ENCODE measurements at regions not wholly inside any gene's neighbourhood (a gene's known extent, or its start where the extent isn't known, plus 50 kb on each side); places are given as distances from the start of the nearest gene placed in this dataset.

DNA sequence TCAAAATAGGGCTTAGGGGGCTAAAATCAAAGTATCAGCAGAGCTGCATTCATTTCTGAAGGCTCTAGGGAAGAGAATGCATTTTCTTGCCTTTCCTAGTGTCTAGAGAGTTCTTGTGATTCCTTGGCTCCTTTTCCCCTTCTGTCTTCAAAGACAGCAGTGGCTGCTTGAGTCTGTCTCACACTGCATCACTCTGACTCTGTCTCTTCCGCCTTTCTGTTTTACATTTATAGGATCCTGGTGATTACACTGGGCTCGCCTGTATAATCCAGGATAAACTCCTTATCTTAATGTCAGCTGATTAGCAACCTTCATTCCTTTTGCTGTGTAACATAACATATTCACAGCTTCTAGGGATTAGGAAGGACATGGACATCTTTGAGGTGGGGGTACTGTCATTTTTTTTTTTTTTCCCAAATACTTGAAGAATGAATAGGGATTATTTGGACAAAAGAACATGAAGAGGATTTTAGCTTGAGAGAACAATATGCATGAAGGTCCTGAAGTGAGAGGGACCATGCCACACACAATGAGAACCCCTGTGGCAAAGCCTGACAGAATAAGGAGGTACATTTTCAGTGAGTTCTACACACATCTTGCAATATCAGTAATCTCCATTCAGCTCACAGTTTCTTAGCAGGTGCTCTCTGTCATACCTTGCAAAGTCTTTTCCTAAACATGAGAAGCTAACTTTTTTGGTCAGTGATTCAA, 267.6 kb downstream of the FAM170A start:
- Histone ChIP-seq H3K9me1 (ENCODE audit: control insufficient read depth, extremely low read depth, insufficient read depth, low read length) (no peaks in the 10 kb centered on the region), H3K27me3 (ENCODE audit: control insufficient read depth, extremely low read depth, insufficient read depth, low read length) (no peaks in the 10 kb centered on the region), H2AFZ (ENCODE audit: control insufficient read depth, low read length) (no peak overlapping the region), H3K9ac (ENCODE audit: control insufficient read depth, extremely low read depth, insufficient read depth, low read length) (no peak overlapping the region), H3K4me3 (ENCODE audit: control insufficient read depth in 2 of 3, extremely low read depth in 1 of 3, insufficient read depth in 2 of 3, low read depth in 1 of 3, low read length in 3 of 3) (no peak overlapping the region), H3K9me3 (ENCODE audit: control insufficient read depth, low read depth, low read length) (no peaks in the 10 kb centered on the region), H3K36me3 (ENCODE audit: control insufficient read depth in 2 of 2, extremely low read depth in 1 of 2, insufficient read depth in 2 of 2, low read length in 2 of 2) (no peaks in the 10 kb centered on the region), H3K27ac (ENCODE audit: control insufficient read depth, insufficient read depth, low read length) (no peak overlapping the region), H3K79me2 (ENCODE audit: control insufficient read depth, insufficient read depth, low read length) (no peaks in the 10 kb centered on the region), H3K4me2 (ENCODE audit: control insufficient read depth, extremely low read depth, insufficient read depth, low read depth, low read length) (no peak overlapping the region), H4K20me1 (ENCODE audit: control insufficient read depth, extremely low read depth, insufficient read depth, low read length) (no peaks in the 10 kb centered on the region), H3K4me1 (ENCODE audit: control insufficient read depth, extremely low read depth, insufficient read depth, low read length) (no peaks in the 10 kb centered on the region)
- DNase-seq (ENCODE audit: low read depth, low spot score) (no peak), FAIRE-seq (no peak)
- dilution Hi-C loops (cut with MboI; ENCODE audit: extremely low pct_ligation_motif_present, low sequenced_read_pairs) = no loop called here
- TF ChIP-seq CTCF (optimal IDR thresholded peaks at IDR 0.05 in 1 of 3, IDR thresholded peaks at IDR 0.05 in 1 of 3, conservative IDR thresholded peaks at IDR 0.05 in 1 of 3; ENCODE audit: extremely low read depth in 1 of 3, insufficient read depth in 2 of 3, low read length in 3 of 3) = no peak
- no peak for TF ChIP-seq EZH2 (IDR thresholded peaks at IDR 0.05; ENCODE audit: low read length)

- TF ChIP-seq CTCF (optimal IDR thresholded peaks at IDR 0.05 in 1 of 3, IDR thresholded peaks at IDR 0.05 in 1 of 3, conservative IDR thresholded peaks at IDR 0.05 in 1 of 3; ENCODE audit: extremely low read depth in 1 of 3, insufficient read depth in 2 of 3, low read length in 3 of 3) (no peak), EZH2 (IDR thresholded peaks at IDR 0.05; ENCODE audit: low read length) (no peak)
- no peaks in the 10 kb centered on the region for H3K36me3 ChIP-seq (ENCODE audit: control insufficient read depth in 2 of 2, extremely low read depth in 1 of 2, insufficient read depth in 2 of 2, low read length in 2 of 2)
- no peaks in the 10 kb centered on the region for H3K9me1 ChIP-seq (ENCODE audit: control insufficient read depth, extremely low read depth, insufficient read depth, low read length)
- H3K4me3 ChIP-seq (ENCODE audit: control insufficient read depth in 2 of 3, extremely low read depth in 1 of 3, insufficient read depth in 2 of 3, low read depth in 1 of 3, low read length in 3 of 3) = no peak overlapping the region
- H3K27ac ChIP-seq (ENCODE audit: control insufficient read depth, insufficient read depth, low read length) = no peak overlapping the region
- no peak overlapping the region for H3K4me2 ChIP-seq (ENCODE audit: control insufficient read depth, extremely low read depth, insufficient read depth, low read depth, low read length)
- dilution Hi-C loops (cut with MboI; ENCODE audit: extremely low pct_ligation_motif_present, low sequenced_read_pairs) = no loop called here
- no peak for FAIRE-seq
- no peaks in the 10 kb centered on the region for H3K4me1 ChIP-seq (ENCODE audit: control insufficient read depth, extremely low read depth, insufficient read depth, low read length)
- no peak overlapping the region for H3K9ac ChIP-seq (ENCODE audit: control insufficient read depth, extremely low read depth, insufficient read depth, low read length)
- DNase-seq (ENCODE audit: low read depth, low spot score) = no peak
- no peaks in the 10 kb centered on the region for H4K20me1 ChIP-seq (ENCODE audit: control insufficient read depth, extremely low read depth, insufficient read depth, low read length)
- H3K9me3 ChIP-seq (ENCODE audit: control insufficient read depth, low read depth, low read length) = no peaks in the 10 kb centered on the region
- no peaks in the 10 kb centered on the region for H3K27me3 ChIP-seq (ENCODE audit: control insufficient read depth, extremely low read depth, insufficient read depth, low read length)
- no peak overlapping the region for H2AFZ ChIP-seq (ENCODE audit: control insufficient read depth, low read length)
- H3K79me2 ChIP-seq (ENCODE audit: control insufficient read depth, insufficient read depth, low read length) = no peaks in the 10 kb centered on the region
Measured at GRCh38 chr5:119897537-119898370, 268.4 kb downstream of the FAM170A start.
